ENCODE measurements at regions not wholly inside any gene's neighbourhood (a gene's known extent, or its start where the extent isn't known, plus 50 kb on each side); places are given as distances from the start of the nearest gene placed in this dataset.

- H3K4me1 ChIP-seq = no peaks in the 10 kb centered on the region
- H3K9me3 ChIP-seq = no peaks in the 10 kb centered on the region
- no peak for TF ChIP-seq CTCF (IDR thresholded peaks at IDR 0.05)
- no peaks in the 10 kb centered on the region for H3K36me3 ChIP-seq
- H3K4me3 ChIP-seq = no peak overlapping the region
- DNase-seq (ENCODE audit: low spot score) = no peak
- H3K27me3 ChIP-seq = no peaks in the 10 kb centered on the region
- H3K27ac ChIP-seq = no peak overlapping the region
Observed at GRCh38 chr3:137820366-137820765, 56.3 kb downstream of the SOX14 start.

GRCh38 chr3:137835096-137835495 lies 71.0 kb downstream of the SOX14 start:
- TF ChIP-seq CTCF (IDR thresholded peaks at IDR 0.05) = no peak
- Histone ChIP-seq H3K36me3 (no peaks in the 10 kb centered on the region), H3K9me3 (no peaks in the 10 kb centered on the region), H3K4me3 (no peak overlapping the region), H3K27ac (no peak overlapping the region), H3K27me3 (no peaks in the 10 kb centered on the region), H3K4me1 (no peaks in the 10 kb centered on the region)
- no peak for DNase-seq (ENCODE audit: low spot score)

GRCh38 chr3:137845194-137845593 lies 81.1 kb downstream of the SOX14 start:
- no peaks in the 10 kb centered on the region for H3K27me3 ChIP-seq
- no peak for TF ChIP-seq CTCF (IDR thresholded peaks at IDR 0.05)
- no peak overlapping the region for H3K4me3 ChIP-seq
- H3K9me3 ChIP-seq = no peaks in the 10 kb centered on the region
- no peak overlapping the region for H3K27ac ChIP-seq
- no peaks in the 10 kb centered on the region for H3K4me1 ChIP-seq
- DNase-seq (ENCODE audit: low spot score) = no peak
- H3K36me3 ChIP-seq = no peaks in the 10 kb centered on the region

- Histone ChIP-seq H3K9me3 (no peaks in the 10 kb centered on the region), H3K27me3 (no peaks in the 10 kb centered on the region), H3K36me3 (no peaks in the 10 kb centered on the region), H3K4me3 (no peak overlapping the region), H3K4me1 (no peaks in the 10 kb centered on the region), H3K27ac (no peak overlapping the region)
- TF ChIP-seq CTCF (IDR thresholded peaks at IDR 0.05) = no peak
- DNase-seq (ENCODE audit: low spot score) = no peak
Observed at GRCh38 chr3:137845666-137846065, 81.6 kb downstream of the SOX14 start.

GRCh38 chr3:137852391-137852830 lies 88.3 kb downstream of the SOX14 start:
- no peak for TF ChIP-seq CTCF (IDR thresholded peaks at IDR 0.05)
- Histone ChIP-seq H3K4me1 (no peaks in the 10 kb centered on the region), H3K27ac (no peak overlapping the region), H3K36me3 (no peaks in the 10 kb centered on the region), H3K4me3 (no peak overlapping the region), H3K9me3 (no peaks in the 10 kb centered on the region), H3K27me3 (no peaks in the 10 kb centered on the region)
- DNase-seq (ENCODE audit: low spot score) = no peak

- Histone ChIP-seq H3K4me3 (no peak overlapping the region), H3K36me3 (no peaks in the 10 kb centered on the region), H3K4me1 (no peaks in the 10 kb centered on the region), H3K27ac (no peak overlapping the region), H3K9me3 (no peaks in the 10 kb centered on the region), H3K27me3 (no peaks in the 10 kb centered on the region)
- no peak for TF ChIP-seq CTCF (IDR thresholded peaks at IDR 0.05)
- no peak for DNase-seq (ENCODE audit: low spot score)
Observed at GRCh38 chr3:137854533-137855261, 90.6 kb downstream of the SOX14 start.

All from right atrium auricular region (tissue), 2 donors.